Superior temporal gyrus (tissue), 1 donor: ENCODE measurements at regions not wholly inside any gene's neighbourhood (a gene's known extent, or its start where the extent isn't known, plus 50 kb on each side); places are given as distances from the start of the nearest gene placed in this dataset.
"Not testable (repeated sequence)": the region's sequence is repeated elsewhere in the genome, so short reads cannot be mapped to it uniquely, and the experiment has no call there.

Experiments
- DNase-seq: peaks from one replicate; pipeline ENCODE4 v3.0.0-alpha.2; 2016; ENCODE audit errors: extremely low spot score

- DNase-seq, result no peak
Observed at GRCh38 chr10:63675171-63675570, 154.0 kb downstream of the REEP3 start.

GRCh38 chr10:63677001-63677400 is 155.8 kb downstream of the REEP3 start:
- no peak for DNase-seq

- DNase-seq, result not testable (repeated sequence)
Observed at GRCh38 chr10:63680545-63680944, 159.3 kb downstream of the REEP3 start.

- no peak for DNase-seq
Observed at GRCh38 chr10:63681993-63682697, 160.9 kb downstream of the REEP3 start.

GRCh38 chr10:63682698-63683052 is 161.5 kb downstream of the REEP3 start:
- DNase-seq, result not testable (repeated sequence)

DNA sequence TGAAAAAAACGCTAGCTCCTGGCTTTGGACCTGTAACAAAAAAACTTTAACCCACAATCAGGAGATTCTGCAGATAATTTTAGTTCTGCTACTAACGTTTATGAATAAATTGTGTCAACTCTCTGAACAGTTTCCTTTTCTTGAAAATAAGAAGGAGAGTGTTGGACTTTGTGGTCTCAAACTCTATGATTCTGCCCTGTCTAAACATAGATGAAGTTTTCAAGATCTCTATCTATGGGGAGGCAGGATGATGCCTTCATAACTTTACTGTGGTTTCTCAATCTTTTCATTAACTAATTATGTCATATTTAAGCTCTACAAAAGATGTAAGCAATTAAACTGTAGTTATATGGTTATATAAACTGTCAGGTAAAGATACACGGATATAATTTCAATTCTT is 162.0 kb downstream of the REEP3 start:
- no peak for DNase-seq

- no peak for DNase-seq
Observed at GRCh38 chr10:63683686-63684085, 162.5 kb downstream of the REEP3 start.

- no peak for DNase-seq
Observed at GRCh38 chr10:63684257-63684936, 163.2 kb downstream of the REEP3 start.

DNA sequence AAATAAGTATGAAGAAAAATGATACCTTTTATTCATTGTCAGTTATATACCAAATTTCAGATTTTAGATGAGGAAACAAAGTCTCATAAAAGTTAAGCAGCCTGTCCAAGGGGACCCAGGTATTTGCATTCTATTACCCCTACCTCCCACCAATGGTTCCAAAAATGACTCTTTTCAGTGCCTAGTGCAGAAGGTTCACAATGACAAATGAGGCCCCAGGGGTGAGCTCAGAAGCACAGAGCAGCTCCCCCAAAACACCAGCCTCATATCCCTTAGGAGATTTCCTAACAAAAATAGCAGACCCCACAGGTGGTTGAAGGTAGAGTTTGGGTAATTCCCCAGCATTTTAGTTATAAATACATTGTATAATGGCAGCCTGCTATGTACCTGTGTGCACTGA is 168.6 kb downstream of the REEP3 start:
- DNase-seq, result no peak

DNA sequence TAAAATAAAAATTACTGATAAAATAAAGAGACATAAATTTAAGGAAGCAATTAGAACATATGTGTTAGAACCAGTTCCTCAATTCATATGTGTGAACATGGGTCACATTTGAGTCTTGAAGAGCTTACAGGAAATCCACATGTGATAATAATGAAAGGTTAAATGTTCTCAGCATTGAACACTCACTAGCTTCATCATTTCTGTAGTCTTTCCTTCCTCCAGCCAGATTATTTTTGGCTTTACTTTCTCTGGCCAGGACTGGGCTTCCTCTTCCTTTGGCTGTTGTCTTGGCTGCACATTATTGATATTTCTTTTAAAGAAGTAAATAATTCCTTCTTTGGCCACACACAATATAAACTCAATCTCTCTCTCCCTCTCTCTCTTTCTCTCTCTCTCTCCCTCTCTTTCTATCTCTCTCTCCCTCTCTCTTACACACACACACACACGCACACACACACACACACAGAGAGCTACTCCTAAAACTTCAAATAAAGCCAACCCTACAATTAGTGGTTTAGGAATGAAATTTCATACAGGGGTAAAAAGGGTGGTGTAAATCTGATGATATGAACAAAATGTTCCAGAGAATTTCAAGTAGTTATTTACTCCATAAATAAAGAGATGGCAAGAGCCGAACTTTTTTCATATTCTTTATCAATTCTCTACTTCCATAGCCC is 171.2 kb downstream of the REEP3 start:
- no peak for DNase-seq

DNA sequence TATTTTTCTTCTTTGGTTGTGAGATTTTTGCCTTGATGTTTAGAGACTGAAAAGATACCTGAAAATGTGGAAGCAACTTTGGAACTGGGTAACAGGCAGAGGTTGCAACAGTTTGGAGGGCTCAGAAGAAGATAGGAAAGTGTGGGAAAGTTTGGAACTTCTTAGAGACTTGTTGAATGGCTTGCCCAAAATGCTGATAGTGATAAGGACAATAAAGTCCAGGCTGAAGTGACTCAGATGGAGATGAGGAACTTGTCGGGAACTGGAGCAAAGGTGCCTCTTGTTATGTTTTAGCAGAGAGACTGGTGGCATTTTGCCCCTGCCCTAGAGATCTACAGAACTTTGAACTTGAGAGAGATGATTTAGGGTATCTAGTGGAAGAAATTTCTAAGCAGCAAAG is 171.8 kb downstream of the REEP3 start:
- DNase-seq, result not testable (repeated sequence)

DNA sequence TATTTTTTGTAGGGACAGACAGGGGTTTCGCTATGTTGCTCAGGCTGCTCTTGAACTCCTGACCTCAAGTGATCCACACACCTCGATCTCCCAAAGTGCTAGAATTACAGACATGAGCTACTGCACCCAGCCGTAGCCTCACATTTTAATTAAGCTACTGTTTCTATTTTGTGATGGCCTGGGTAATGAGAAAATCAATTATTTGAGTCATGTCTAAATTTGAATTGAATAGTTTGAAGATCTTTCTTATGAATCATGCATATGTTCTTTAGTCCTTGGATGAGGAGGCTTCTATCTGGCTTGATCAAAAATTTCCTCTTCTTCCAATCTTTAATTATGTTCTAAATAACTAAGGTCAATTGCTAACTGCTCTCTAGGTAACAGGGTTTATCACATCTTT is 175.0 kb downstream of the REEP3 start:
- no peak for DNase-seq

DNA sequence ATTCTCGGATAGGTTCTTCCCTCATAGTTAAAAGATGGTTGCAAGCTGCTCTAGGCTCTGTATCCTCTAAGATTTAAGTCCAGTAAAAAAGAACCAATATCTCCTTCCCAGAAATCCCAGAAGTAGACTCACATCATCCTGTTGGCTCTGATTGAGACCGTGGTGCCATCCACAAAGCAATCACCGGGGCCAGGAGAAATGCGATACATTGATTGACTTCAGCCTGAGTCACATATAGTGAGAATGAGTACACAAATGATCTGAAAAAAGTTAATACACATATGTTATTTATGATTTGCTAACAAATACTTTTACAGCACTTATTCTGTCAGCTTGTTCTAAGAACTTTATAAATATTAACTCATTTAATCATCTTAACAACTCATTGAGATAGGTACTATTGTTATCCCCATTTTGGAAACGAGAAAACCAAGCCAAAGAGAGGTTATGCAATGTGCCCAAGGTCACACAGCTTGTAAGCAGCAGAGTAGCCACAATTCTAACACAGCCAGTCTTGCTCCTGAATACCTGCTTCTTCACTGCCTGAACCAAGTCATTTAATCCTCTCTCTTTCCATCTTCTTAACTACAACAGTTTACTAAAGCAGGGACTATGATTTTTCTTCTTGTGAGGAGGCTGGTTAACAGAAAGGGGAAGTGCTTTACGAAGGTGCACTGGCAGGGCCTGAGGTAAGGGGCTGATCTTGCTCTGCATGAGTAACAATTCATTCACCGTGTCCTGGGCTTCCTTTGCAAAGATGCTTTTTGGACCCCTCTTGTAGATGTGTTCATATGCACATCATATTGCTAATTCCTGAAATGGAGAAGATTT is 177.0 kb downstream of the REEP3 start:
- DNase-seq, result no peak

- no peak for DNase-seq
Observed at GRCh38 chr10:63698787-63699150, 177.6 kb downstream of the REEP3 start.

- DNase-seq, result no peak
Observed at GRCh38 chr10:63699785-63700613, 178.8 kb downstream of the REEP3 start.

DNA sequence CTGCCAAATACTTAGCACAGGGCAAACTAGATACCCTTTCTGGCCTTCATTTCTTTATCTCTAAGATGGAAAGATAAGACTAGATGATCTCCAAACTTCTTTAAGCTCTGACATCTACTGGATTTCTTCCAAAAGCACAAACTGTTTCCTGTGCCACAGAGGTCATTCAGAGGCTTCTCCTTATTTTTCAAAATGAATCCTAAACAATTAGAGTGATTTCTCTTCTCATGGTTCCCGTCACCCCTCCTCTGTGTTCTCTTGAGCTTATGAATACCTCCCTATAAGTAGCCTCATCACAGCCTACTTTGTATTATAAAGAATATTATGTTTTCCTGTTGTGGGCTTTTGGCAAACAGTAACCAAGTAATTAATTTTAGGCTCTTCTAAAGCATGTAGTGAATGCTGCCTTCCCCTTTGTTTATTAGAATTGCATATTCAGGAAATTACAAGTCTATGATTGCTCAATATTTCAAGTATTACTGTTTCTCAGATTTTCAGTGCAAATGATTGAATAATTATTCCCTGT is 179.5 kb downstream of the REEP3 start:
- no peak for DNase-seq

DNA sequence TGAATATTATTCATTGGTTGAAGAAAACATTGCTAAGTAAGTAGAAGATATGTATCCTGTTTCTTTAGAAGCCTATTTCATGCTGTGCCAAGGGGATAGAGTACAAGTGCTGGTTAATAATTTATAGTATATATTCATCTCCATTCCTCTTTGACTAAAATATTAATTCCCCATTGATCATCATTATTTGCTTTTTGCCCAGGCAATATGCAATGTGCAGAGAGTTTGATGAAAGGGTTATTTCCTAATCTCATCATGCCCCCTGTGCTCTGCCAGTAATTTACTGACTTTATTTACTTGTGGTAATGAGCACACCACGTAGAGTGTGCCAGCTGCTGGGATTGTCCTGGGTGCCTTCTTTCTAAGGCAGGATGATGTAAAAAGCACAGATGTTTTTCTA is 180.9 kb downstream of the REEP3 start:
- no peak for DNase-seq

GRCh38 chr10:63703113-63703670 is 182.0 kb downstream of the REEP3 start:
- no peak for DNase-seq

DNA sequence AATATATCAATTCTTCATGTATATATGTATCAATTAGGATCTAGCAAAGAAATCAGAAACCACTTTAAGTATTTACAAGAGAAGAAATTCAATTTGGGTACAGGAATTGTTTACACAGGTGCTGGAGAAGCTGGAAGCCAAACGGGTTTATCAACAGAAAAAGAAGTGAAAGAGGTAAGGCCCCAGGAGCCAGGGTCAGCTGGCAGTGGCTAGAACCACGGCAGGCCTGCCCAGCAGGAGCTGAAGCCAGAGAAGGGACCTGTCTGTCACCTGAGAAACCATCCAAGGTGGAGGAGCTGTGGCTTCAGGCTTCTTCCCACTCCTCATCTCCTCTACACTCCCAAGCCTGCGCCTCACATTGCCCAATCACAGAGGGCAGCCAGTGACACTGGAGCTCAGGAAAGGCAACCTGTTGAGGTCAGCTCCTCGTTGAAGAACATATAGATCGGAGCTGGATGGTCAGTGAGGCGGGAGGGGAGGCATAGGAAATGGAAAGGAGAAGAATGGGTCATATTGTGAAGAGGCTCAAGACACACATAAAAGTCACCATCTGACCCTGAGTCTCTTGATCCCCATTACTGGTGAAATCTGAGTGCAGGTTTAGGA is 182.6 kb downstream of the REEP3 start:
- DNase-seq, result no peak

DNA sequence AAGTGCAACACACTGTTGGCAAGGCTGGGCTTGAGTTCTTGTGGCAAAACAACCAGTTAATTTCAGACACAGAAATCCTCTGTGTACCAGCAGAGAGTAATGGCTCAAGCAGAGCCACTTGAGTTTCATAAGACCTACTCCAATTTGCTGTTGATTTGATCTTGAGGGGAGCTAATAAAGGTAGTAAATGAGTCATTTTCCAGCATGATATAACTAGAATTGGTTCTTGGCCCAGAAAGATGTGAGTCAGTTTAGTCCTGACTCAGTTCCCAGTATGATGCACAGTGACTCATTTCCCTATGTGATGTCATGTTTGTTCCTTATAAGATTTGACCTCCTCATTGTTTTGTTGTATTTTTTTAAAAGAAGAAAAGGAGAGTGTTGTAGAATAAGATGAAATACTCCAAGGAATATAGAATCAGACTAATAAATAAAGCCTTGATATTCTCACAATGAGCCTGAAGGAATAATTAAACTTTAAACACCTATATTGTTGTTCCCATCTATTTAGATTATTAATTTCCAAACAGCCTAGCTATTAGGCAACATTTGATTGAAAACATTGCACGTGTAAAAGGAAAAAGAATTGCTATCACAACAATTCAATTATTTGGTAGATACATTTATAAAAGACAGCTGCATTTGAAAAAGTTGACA is 186.2 kb downstream of the REEP3 start:
- peak; percentile 78 for DNase-seq
